Fibroblast of upper back skin (primary cell): ENCODE measurements at regions not wholly inside any gene's neighbourhood (a gene's known extent, or its start where the extent isn't known, plus 50 kb on each side); places are given as distances from the start of the nearest gene placed in this dataset.
"Not testable (repeated sequence)": the region's sequence is repeated elsewhere in the genome, so short reads cannot be mapped to it uniquely, and the experiment has no call there.

ENCODE experiments used
- DNase-seq: peaks from one replicate; pipeline ENCODE4 v3.0.0-alpha.2; 2013

- DNase-seq = peak; percentile 61
These were observed 59.2 kb downstream of the C9orf50 start for GRCh38 chr9:129561594-129562281.

- DNase-seq = no peak
These were observed 60.0 kb downstream of the C9orf50 start for GRCh38 chr9:129560881-129561306.

GRCh38 chr9:129559506-129559881, 61.4 kb downstream of the C9orf50 start:
- no peak for DNase-seq

- no peak for DNase-seq
These were observed 62.1 kb downstream of the C9orf50 start for GRCh38 chr9:129558551-129559505.

GRCh38 chr9:129558063-129558550, 62.8 kb downstream of the C9orf50 start:
- no peak for DNase-seq

- DNase-seq = peak; percentile 96
These were observed 63.5 kb downstream of the C9orf50 start for GRCh38 chr9:129557192-129558036.

GRCh38 chr9:129556491-129557191, 64.3 kb downstream of the C9orf50 start:
- DNase-seq = no peak

- no peak for DNase-seq
These were observed 65.2 kb downstream of the C9orf50 start for GRCh38 chr9:129555512-129556215.

GRCh38 chr9:129554649-129555048, 66.3 kb downstream of the C9orf50 start:
- no peak for DNase-seq

GRCh38 chr9:129553277-129553676, 67.6 kb downstream of the C9orf50 start:
- DNase-seq = no peak

GRCh38 chr9:129552064-129552463, 68.8 kb downstream of the C9orf50 start:
- peak; percentile 52 for DNase-seq

- no peak for DNase-seq
These were observed 69.4 kb downstream of the C9orf50 start for GRCh38 chr9:129551393-129551973.

GRCh38 chr9:129550977-129551376, 69.9 kb downstream of the C9orf50 start:
- DNase-seq = not testable (repeated sequence)

- DNase-seq = peak; percentile 87
These were observed 70.6 kb downstream of the C9orf50 start for GRCh38 chr9:129550199-129550839.

GRCh38 chr9:129549684-129550083, 71.2 kb downstream of the C9orf50 start:
- DNase-seq = peak; percentile 72

- no peak for DNase-seq
These were observed 71.8 kb downstream of the C9orf50 start for GRCh38 chr9:129549139-129549538.

- no peak for DNase-seq
These were observed 72.2 kb downstream of the C9orf50 start for GRCh38 chr9:129548571-129549135.

GRCh38 chr9:129547869-129548570, 72.9 kb downstream of the C9orf50 start:
- DNase-seq = no peak

GRCh38 chr9:129547063-129547462, 73.8 kb downstream of the C9orf50 start:
- no peak for DNase-seq

- DNase-seq = not testable (repeated sequence)
These were observed 75.0 kb downstream of the C9orf50 start for GRCh38 chr9:129545876-129546275.
